ENCODE measurements at regions not wholly inside any gene's neighbourhood (a gene's known extent, or its start where the extent isn't known, plus 50 kb on each side); places are given as distances from the start of the nearest gene placed in this dataset.

DNA sequence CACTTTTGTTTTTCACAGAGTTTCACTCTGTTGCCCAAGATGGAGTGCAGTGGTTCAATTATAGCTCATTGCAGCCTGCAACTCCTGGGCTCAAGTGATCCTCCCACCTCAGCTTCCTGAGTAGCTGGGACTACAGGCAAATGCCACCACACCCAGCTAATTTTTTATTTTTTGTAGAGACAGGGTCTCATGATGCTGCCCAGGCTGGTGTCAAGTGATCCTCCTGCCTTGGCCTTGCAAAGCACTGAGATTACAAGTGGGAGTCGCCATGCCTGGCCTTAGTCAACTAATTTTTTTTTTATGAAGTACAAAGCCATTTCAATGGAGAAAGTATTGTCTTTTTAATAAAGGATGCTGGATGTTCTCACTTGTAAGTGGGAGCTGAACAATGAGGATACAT is 51.3 kb upstream of the UXT start:
- intact Hi-C loops (cut with micrococcal nuclease): no loop called here
- BruUV-seq (replicated peaks): no TSS peak
- ATAC-seq (no peak), DNase-seq (no peak)
- Histone ChIP-seq H3K4me2 (ENCODE audit: low read length) (no peak overlapping the region), H3K27me3 (ENCODE audit: low read length) (peaks cover 23% of the 10 kb centered on the region), H3K27ac (ENCODE audit: low read length) (no peak overlapping the region), H3F3A (ENCODE audit: low read length, unreplicated experiment) (no peaks in the 10 kb centered on the region), H3K36me3 (ENCODE audit: low read depth, low read length) (no peaks in the 10 kb centered on the region), H3K9me2 (replicated peaks; ENCODE audit: low read length) (no peaks in the 10 kb centered on the region), H3K4me3 (ENCODE audit: low read length) (no peak overlapping the region), H3K4me1 (ENCODE audit: insufficient read depth, low read length) (no peaks in the 10 kb centered on the region), H4K20me1 (ENCODE audit: low read length) (no peaks in the 10 kb centered on the region), H2AFZ (ENCODE audit: low read length) (no peak overlapping the region), H3K9me3 (ENCODE audit: low read length) (no peaks in the 10 kb centered on the region), H3K9ac (ENCODE audit: low read length) (no peak overlapping the region), H3K79me2 (ENCODE audit: low read length) (no peaks in the 10 kb centered on the region)
- ChIA-PET POLR2A (ENCODE audit: unreplicated experiment) (no interaction called here), CTCF (no interaction called here)
- TF ChIP-seq, protein P1, sequence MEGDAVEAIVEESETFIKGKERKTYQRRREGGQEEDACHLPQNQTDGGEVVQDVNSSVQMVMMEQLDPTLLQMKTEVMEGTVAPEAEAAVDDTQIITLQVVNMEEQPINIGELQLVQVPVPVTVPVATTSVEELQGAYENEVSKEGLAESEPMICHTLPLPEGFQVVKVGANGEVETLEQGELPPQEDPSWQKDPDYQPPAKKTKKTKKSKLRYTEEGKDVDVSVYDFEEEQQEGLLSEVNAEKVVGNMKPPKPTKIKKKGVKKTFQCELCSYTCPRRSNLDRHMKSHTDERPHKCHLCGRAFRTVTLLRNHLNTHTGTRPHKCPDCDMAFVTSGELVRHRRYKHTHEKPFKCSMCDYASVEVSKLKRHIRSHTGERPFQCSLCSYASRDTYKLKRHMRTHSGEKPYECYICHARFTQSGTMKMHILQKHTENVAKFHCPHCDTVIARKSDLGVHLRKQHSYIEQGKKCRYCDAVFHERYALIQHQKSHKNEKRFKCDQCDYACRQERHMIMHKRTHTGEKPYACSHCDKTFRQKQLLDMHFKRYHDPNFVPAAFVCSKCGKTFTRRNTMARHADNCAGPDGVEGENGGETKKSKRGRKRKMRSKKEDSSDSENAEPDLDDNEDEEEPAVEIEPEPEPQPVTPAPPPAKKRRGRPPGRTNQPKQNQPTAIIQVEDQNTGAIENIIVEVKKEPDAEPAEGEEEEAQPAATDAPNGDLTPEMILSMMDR (conservative IDR thresholded peaks at IDR 0.05; ENCODE audit: low read depth, low read length): no peak
- TF ChIP-seq EZH2phosphoT487 (IDR thresholded peaks at IDR 0.05; ENCODE audit: borderline replicate concordance, low read length) (no peak), EZH2 (IDR thresholded peaks at IDR 0.05; ENCODE audit: low read length, unreplicated experiment) (no peak)

Data from PC-3 (cell line).